MCF 10A (cell line): ENCODE measurements at regions not wholly inside any gene's neighbourhood (a gene's known extent, or its start where the extent isn't known, plus 50 kb on each side); places are given as distances from the start of the nearest gene placed in this dataset.

ENCODE experiments used
- BruUV-seq: library from RNA; stranded (reverse); fragments of 400-500 nt; replicated peaks from 2 replicates; lab custom pipeline; 2021; lab: Mats Ljungman, UMichigan
- CTCF ChIA-PET: fragments of 300-600 bp; sonication (Branson Sonifier 250); formaldehyde crosslinking; extraction: SDS; loops from one replicate; lab custom pipeline; 2021; ENCODE audit warnings: antibody characterized with exemption, inconsistent platforms; lab: Yijun Ruan, JAX
- POLR2A ChIA-PET: fragments of 300-600, 350-650 bp; sonication (Branson Sonifier 250); formaldehyde crosslinking; extraction: SDS; loops from one replicate; lab custom pipeline; 2020; ENCODE audit warnings: antibody characterized with exemption, inconsistent platforms; lab: Yijun Ruan, JAX
- DNase-seq: peaks from one replicate; pipeline ENCODE4 v3.0.0-alpha.2; 2018; ENCODE audit not compliant: unreplicated experiment
- H3K27ac Mint-ChIP-seq: one replicate; pipeline ENCODE4 v1.8.0; 2022; ENCODE audit warnings: mild to moderate bottlenecking, low read depth, mixed read lengths; ENCODE audit not compliant: unreplicated experiment
- H3K27me3 Mint-ChIP-seq: one replicate; pipeline ENCODE4 v1.8.0; 2022; ENCODE audit warnings: mixed read lengths; ENCODE audit not compliant: insufficient read depth, unreplicated experiment
- H3K36me3 Mint-ChIP-seq: one replicate; pipeline ENCODE4 v1.8.0; 2022; ENCODE audit warnings: mild to moderate bottlenecking, moderate library complexity, mixed read lengths; ENCODE audit not compliant: insufficient read depth, unreplicated experiment
- H3K4me1 Mint-ChIP-seq: one replicate; pipeline ENCODE4 v1.8.0; 2022; ENCODE audit warnings: mixed read lengths; ENCODE audit not compliant: insufficient read depth, unreplicated experiment
- H3K4me3 Mint-ChIP-seq: one replicate; pipeline ENCODE4 v1.8.0; 2022; ENCODE audit warnings: mild to moderate bottlenecking, moderate library complexity, mixed read lengths; ENCODE audit not compliant: unreplicated experiment
- H3K9me3 Mint-ChIP-seq: one replicate; pipeline ENCODE4 v1.8.0; 2022; ENCODE audit warnings: mixed read lengths; ENCODE audit not compliant: unreplicated experiment
- intact Hi-C: fragments of 100-400 bp; cut with micrococcal nuclease; formaldehyde crosslinking; loops from 2 replicates; pipeline ENCODE4 v1.14.1; 2022
- TF ChIP-seq, protein P1 (sequence below): fragments of 200-600 bp; IDR thresholded peaks from one replicate; pipeline ENCODE4 v1.8.0; 2022; ENCODE audit warnings: antibody characterized with exemption, mild to moderate bottlenecking; ENCODE audit not compliant: unreplicated experiment

- Mint-ChIP-seq H3K4me3 (no peak overlapping the region), H3K36me3 (no peaks in the 10 kb centered on the region), H3K27ac (no peak overlapping the region), H3K4me1 (peaks cover 5% of the 10 kb centered on the region), H3K27me3 (no peaks in the 10 kb centered on the region), H3K9me3 (no peaks in the 10 kb centered on the region)
- ChIA-PET CTCF (interaction anchor here (0.6 to 1.3 kb wide), 3 partner anchors 56 to 962 kb away, joined by 3 to 4 read pairs (median 3); no protein-coding TSS in a partner anchor), POLR2A (no interaction called here)
- intact Hi-C loops: no loop called here
- TF ChIP-seq, protein P1, sequence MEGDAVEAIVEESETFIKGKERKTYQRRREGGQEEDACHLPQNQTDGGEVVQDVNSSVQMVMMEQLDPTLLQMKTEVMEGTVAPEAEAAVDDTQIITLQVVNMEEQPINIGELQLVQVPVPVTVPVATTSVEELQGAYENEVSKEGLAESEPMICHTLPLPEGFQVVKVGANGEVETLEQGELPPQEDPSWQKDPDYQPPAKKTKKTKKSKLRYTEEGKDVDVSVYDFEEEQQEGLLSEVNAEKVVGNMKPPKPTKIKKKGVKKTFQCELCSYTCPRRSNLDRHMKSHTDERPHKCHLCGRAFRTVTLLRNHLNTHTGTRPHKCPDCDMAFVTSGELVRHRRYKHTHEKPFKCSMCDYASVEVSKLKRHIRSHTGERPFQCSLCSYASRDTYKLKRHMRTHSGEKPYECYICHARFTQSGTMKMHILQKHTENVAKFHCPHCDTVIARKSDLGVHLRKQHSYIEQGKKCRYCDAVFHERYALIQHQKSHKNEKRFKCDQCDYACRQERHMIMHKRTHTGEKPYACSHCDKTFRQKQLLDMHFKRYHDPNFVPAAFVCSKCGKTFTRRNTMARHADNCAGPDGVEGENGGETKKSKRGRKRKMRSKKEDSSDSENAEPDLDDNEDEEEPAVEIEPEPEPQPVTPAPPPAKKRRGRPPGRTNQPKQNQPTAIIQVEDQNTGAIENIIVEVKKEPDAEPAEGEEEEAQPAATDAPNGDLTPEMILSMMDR: no peak
- no TSS peak for BruUV-seq
- no peak for DNase-seq
These were observed 69.3 kb upstream of the RGMA start for GRCh38 chr15:93158097-93158900.

DNA sequence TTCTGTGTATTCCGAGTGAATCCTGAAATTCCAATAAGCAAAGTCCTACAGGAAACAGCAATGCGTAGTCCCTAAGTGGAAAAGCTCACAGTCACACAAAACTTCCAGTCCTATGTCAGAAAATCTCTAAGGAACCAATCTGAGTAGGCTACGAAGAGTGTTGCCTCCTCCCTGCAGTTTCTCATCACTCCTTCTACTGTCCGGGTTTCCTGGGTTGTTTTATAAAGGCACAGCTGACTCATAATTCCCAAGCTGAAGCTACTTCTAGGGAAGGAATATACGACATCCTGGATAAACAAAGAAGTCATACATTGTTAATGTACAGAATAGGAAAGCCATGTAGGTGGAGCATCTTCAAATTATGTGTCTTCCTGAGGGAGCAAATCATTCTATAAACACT, 65.7 kb upstream of the RGMA start:
- Mint-ChIP-seq H3K4me1 (peaks cover 35% of the 10 kb centered on the region), H3K36me3 (no peaks in the 10 kb centered on the region), H3K4me3 (no peak overlapping the region), H3K27me3 (no peaks in the 10 kb centered on the region), H3K27ac (no peak overlapping the region), H3K9me3 (peaks cover 8% of the 10 kb centered on the region)
- intact Hi-C loops: no loop called here
- ChIA-PET POLR2A (no interaction called here), CTCF (interaction anchor here (0.6 kb wide), 2 partner anchors 9 to 10 kb away, joined by 4 read pairs; no protein-coding TSS in a partner anchor)
- TF ChIP-seq, protein P1: no peak
- BruUV-seq: no TSS peak
- peak; percentile 27 for DNase-seq

DNA sequence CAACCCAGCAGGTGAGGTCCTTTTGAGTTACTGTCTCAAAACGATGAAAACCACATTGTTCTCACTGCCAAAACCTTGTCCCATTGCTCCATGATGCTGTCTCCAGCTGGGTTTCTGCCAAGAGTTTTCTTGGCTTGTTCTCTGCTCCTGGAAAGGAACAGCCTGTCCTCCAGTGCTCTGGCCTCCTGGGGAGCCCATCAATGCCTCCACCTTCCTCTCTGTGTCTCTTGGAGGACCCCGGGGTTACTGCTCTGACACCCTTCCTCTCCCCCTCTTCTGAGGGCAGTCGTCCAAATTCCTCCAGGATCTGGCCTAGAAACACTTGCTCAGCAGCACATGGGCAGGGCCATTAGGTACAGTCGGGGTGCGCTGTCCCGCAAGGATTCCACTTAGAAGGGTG, 63.9 kb upstream of the RGMA start:
- Mint-ChIP-seq H3K27me3 (no peaks in the 10 kb centered on the region), H3K36me3 (no peaks in the 10 kb centered on the region), H3K4me3 (no peak overlapping the region), H3K4me1 (peaks cover 35% of the 10 kb centered on the region), H3K9me3 (peaks cover 8% of the 10 kb centered on the region), H3K27ac (no peak overlapping the region)
- ChIA-PET CTCF (interaction anchor here (1.2 kb wide), 1 partner anchor 967 kb away, joined by 3 read pairs; no protein-coding TSS in a partner anchor), POLR2A (interaction anchor here (0.6 to 0.8 kb wide), 2 partner anchors 218 to 758 kb away, joined by 3 to 4 read pairs; no protein-coding TSS in a partner anchor)
- TF ChIP-seq, protein P1: no peak
- no TSS peak for BruUV-seq
- peak; percentile 98 for DNase-seq
- intact Hi-C loops: no loop called here

DNA sequence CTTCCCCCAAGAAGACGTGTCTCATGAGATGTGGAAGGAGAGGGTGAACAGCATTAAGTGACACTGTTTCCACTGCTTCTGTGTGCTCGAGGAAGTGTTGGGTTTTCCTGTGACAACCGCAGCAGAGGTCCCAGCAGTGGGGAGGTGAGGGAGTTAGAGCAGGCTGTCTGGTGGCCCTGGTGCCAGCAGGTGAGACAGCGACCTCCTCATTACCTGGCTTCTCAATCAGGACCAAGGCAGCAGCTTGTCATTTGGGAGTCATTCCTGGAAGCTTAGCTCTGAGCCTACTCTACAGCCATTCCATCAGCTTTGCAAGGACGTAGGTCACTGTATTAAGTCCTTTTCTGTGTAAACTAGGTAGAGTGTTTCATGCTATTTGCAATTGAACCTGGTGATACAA, 63.3 kb upstream of the RGMA start:
- POLR2A ChIA-PET: no interaction called here
- H3K9me3 Mint-ChIP-seq: peaks cover 8% of the 10 kb centered on the region
- BruUV-seq: no TSS peak
- intact Hi-C loops: no loop called here
- H3K27me3 Mint-ChIP-seq: no peaks in the 10 kb centered on the region
- no peak overlapping the region for H3K27ac Mint-ChIP-seq
- CTCF ChIA-PET: interaction anchor here (1.2 kb wide), 1 partner anchor 967 kb away, joined by 3 read pairs; no protein-coding TSS in a partner anchor
- DNase-seq: no peak
- peaks cover 35% of the 10 kb centered on the region for H3K4me1 Mint-ChIP-seq
- TF ChIP-seq, protein P1: no peak
- H3K4me3 Mint-ChIP-seq: no peak overlapping the region
- no peaks in the 10 kb centered on the region for H3K36me3 Mint-ChIP-seq
